ENCODE measurements at regions not wholly inside any gene's neighbourhood (a gene's known extent, or its start where the extent isn't known, plus 50 kb on each side); places are given as distances from the start of the nearest gene placed in this dataset.

- TF ChIP-seq RARB (CRISPR knock-in tag; IDR thresholded peaks at IDR 0.05) (no peak), ZFP30 (CRISPR knock-in tag; IDR thresholded peaks at IDR 0.05) (no peak), PATZ1 (CRISPR knock-in tag; IDR thresholded peaks at IDR 0.05; ENCODE audit: borderline replicate concordance) (no peak), CSRNP3 (CRISPR knock-in tag; IDR thresholded peaks at IDR 0.05) (no peak), BACH2 (CRISPR knock-in tag; IDR thresholded peaks at IDR 0.05; ENCODE audit: borderline replicate concordance) (no peak), ARNTL (CRISPR knock-in tag; IDR thresholded peaks at IDR 0.05; ENCODE audit: borderline replicate concordance, low read depth) (no peak), SNAI2 (CRISPR knock-in tag; IDR thresholded peaks at IDR 0.05) (no peak), ESRRG (CRISPR knock-in tag; IDR thresholded peaks at IDR 0.05) (no peak), POU6F1 (CRISPR knock-in tag; IDR thresholded peaks at IDR 0.05; ENCODE audit: borderline replicate concordance, low read depth) (no peak)
Measured at GRCh38 chr13:71360041-71360440, 507.0 kb downstream of the DACH1 start.

All from SK-N-SH treated with all-trans-retinoic acid at 6 μM for 48 hours (cell line).